Chondrocyte (in vitro differentiated cells): ENCODE measurements at regions not wholly inside any gene's neighbourhood (a gene's known extent, or its start where the extent isn't known, plus 50 kb on each side); places are given as distances from the start of the nearest gene placed in this dataset.

Experiments
- DNase-seq: peaks from one replicate; pipeline ENCODE4 v3.0.0; 2021; ENCODE audit warnings: mixed read lengths, low spot score
- H3K27ac Mint-ChIP-seq: one replicate; pipeline ENCODE4 v1.8.0; 2021; ENCODE audit warnings: mild to moderate bottlenecking, moderate library complexity, mixed read lengths; ENCODE audit not compliant: unreplicated experiment
- H3K27me3 Mint-ChIP-seq: 2 replicates; pipeline ENCODE4 v1.8.0; 2021; ENCODE audit warnings: low read depth, mixed read lengths
- H3K36me3 Mint-ChIP-seq: 2 replicates; pipeline ENCODE4 v1.8.0; 2021; ENCODE audit warnings: low read depth, mixed read lengths
- H3K4me1 Mint-ChIP-seq: 2 replicates; pipeline ENCODE4 v1.8.0; 2021; ENCODE audit warnings: low read depth, mild to moderate bottlenecking, mixed read lengths
- H3K4me3 Mint-ChIP-seq: one replicate; pipeline ENCODE4 v1.8.0; 2021; ENCODE audit warnings: mild to moderate bottlenecking, moderate library complexity, mixed read lengths; ENCODE audit not compliant: unreplicated experiment
- H3K9me3 Mint-ChIP-seq: 2 replicates; pipeline ENCODE4 v1.8.0; 2021; ENCODE audit warnings: low read depth, mixed read lengths
- TF ChIP-seq, protein P1 (sequence below): fragments of 200-600 bp; sonication (generic); IDR thresholded peaks from 2 replicates; pipeline ENCODE4 v1.5.0; 2021; ENCODE audit warnings: antibody characterized with exemption, mild to moderate bottlenecking, moderate library complexity

GRCh38 chrX:42415636-42416035 lies 362.3 kb downstream of the PPP1R2C start:
- H3K36me3 Mint-ChIP-seq, result no peaks in the 10 kb centered on the region
- peaks cover 33% of the 10 kb centered on the region for H3K9me3 Mint-ChIP-seq
- TF ChIP-seq, protein P1, sequence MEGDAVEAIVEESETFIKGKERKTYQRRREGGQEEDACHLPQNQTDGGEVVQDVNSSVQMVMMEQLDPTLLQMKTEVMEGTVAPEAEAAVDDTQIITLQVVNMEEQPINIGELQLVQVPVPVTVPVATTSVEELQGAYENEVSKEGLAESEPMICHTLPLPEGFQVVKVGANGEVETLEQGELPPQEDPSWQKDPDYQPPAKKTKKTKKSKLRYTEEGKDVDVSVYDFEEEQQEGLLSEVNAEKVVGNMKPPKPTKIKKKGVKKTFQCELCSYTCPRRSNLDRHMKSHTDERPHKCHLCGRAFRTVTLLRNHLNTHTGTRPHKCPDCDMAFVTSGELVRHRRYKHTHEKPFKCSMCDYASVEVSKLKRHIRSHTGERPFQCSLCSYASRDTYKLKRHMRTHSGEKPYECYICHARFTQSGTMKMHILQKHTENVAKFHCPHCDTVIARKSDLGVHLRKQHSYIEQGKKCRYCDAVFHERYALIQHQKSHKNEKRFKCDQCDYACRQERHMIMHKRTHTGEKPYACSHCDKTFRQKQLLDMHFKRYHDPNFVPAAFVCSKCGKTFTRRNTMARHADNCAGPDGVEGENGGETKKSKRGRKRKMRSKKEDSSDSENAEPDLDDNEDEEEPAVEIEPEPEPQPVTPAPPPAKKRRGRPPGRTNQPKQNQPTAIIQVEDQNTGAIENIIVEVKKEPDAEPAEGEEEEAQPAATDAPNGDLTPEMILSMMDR, result no peak
- no peak overlapping the region for H3K27ac Mint-ChIP-seq
- DNase-seq, result no peak
- no peaks in the 10 kb centered on the region for H3K27me3 Mint-ChIP-seq
- no peaks in the 10 kb centered on the region for H3K4me1 Mint-ChIP-seq
- no peak overlapping the region for H3K4me3 Mint-ChIP-seq

GRCh38 chrX:42414057-42414456 lies 363.9 kb downstream of the PPP1R2C start:
- H3K4me3 Mint-ChIP-seq, result no peak overlapping the region
- peaks cover 38% of the 10 kb centered on the region for H3K9me3 Mint-ChIP-seq

GRCh38 chrX:42399632-42400024 lies 378.3 kb downstream of the PPP1R2C start:
- H3K4me3 Mint-ChIP-seq, result no peak overlapping the region

More at GRCh38 chrX:42414057-42414456, 363.9 kb downstream of the PPP1R2C start:
- H3K27me3 Mint-ChIP-seq, result no peaks in the 10 kb centered on the region
- peak; percentile 63 for DNase-seq
- H3K27ac Mint-ChIP-seq, result no peak overlapping the region
- H3K4me1 Mint-ChIP-seq, result no peaks in the 10 kb centered on the region
- H3K36me3 Mint-ChIP-seq, result no peaks in the 10 kb centered on the region
- TF ChIP-seq, protein P1, result no peak

DNA sequence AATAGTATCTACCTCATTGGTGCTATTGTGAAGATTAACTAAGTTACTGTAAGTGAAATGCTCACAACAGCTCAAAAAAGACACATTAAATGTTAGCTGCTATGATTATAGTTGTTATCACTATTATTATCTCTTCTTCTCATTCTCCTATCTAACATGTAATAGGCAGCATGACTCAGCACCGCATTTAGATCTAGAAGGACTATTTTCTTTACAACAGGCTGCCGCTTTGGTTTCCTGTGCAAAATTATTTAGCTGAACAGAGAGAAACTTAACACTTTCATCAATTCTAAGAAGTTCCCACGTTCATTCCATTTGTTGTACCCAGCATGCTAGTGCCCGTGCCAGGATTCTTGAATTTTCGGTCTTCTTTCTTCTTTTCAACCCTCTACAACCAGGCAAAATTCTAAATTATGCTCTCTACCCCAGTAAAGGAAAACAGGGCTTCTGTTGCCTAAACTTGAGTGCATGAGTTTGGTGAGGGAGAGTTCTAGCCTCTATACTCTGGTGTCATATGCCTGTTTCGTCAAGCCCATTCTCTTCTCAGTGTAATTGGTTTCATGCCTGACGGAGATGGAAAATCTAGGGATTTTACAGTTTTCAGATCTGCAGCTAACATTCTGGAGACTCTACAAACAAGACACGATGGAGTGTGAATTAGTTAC lies 378.9 kb downstream of the PPP1R2C start:
- no peak overlapping the region for H3K27ac Mint-ChIP-seq
- DNase-seq, result no peak
- H3K4me3 Mint-ChIP-seq, result no peak overlapping the region
- H3K27me3 Mint-ChIP-seq, result no peaks in the 10 kb centered on the region
- H3K9me3 Mint-ChIP-seq, result peaks cover 14% of the 10 kb centered on the region
- TF ChIP-seq, protein P1, result no peak
- no peaks in the 10 kb centered on the region for H3K4me1 Mint-ChIP-seq
- H3K36me3 Mint-ChIP-seq, result no peaks in the 10 kb centered on the region

More at GRCh38 chrX:42399632-42400024, 378.3 kb downstream of the PPP1R2C start:
- TF ChIP-seq, protein P1, result no peak
- no peak for DNase-seq
- no peaks in the 10 kb centered on the region for H3K27me3 Mint-ChIP-seq
- no peak overlapping the region for H3K27ac Mint-ChIP-seq
- H3K9me3 Mint-ChIP-seq, result peaks cover 17% of the 10 kb centered on the region
- no peaks in the 10 kb centered on the region for H3K36me3 Mint-ChIP-seq
- no peaks in the 10 kb centered on the region for H3K4me1 Mint-ChIP-seq

GRCh38 chrX:42396136-42396535 lies 381.8 kb downstream of the PPP1R2C start:
- DNase-seq, result no peak
- Mint-ChIP-seq H3K27ac (no peak overlapping the region), H3K27me3 (no peaks in the 10 kb centered on the region), H3K4me3 (no peak overlapping the region), H3K36me3 (no peaks in the 10 kb centered on the region), H3K9me3 (peaks cover 3% of the 10 kb centered on the region), H3K4me1 (no peaks in the 10 kb centered on the region)
- TF ChIP-seq, protein P1, result no peak
